ELR (cell line): ENCODE measurements at regions not wholly inside any gene's neighbourhood (a gene's known extent, or its start where the extent isn't known, plus 50 kb on each side); places are given as distances from the start of the nearest gene placed in this dataset.

Experiments used
- DNase-seq: peaks from one replicate; pipeline ENCODE4 v3.0.0-alpha.2; 2015; ENCODE audit warnings: low read depth

DNA sequence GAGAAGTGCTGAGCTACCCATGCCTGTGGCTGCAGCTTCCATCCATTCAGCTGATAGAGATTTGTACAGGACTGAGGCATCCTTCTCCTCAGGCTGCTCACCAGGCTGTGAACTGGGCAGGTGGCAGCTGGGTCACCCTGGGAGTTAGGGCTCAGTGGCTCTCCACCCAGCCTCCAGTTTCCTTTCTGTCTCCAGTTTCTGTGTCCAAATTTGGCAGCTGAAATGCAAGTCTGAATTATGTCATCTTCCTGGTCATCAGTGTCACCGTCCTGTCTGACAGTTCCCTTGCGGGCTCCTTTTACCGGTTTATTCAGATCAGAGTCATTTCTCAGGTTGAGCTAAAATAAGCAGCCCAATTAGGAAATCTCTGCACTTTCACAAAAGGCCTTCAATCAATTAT, 93.3 kb downstream of the EDN1 start:
- no peak for DNase-seq

DNA sequence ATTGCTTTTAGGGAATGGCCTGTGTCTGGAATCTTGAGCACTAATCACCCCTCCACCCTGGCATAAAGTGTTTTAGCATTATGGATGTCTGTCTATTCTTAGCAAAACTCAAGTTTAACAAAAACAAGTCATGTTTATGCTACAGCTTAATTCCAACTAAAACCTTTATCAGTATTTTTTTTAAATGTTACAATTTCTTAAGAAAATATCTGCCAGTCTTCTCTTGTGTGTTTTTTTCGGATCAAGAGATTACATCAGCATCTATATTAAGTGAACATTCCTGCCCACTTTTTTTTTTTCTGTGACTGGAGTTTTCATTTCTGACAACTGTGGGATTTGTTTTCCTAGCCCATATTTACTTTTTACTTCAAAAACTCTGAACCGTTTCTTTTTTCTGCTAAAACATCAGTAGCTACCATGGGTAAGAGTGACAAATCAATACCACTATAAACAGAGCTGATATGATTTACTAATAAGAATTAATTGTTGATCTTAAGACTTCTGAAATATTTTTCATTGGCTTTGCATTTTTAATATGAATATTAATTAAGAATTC, 94.3 kb downstream of the EDN1 start:
- DNase-seq: no peak

DNA sequence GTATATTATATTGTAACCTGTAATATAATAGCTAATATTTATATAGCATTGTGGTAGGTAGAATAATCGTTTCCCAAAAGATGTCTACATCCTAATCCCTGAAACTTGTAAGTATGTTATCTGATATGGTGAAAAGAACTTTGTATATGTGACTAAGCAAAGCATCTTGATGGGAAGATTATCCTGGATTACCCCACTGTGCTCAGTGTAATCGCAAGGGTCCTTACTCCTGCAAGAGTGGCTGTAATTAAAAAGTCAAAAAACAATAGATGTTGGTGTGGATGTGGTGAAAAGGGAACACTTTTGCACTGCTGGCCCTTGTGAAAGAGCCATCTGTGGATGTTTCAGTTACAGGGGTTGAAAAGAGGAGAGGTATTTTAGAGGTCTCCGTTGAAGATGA, 95.2 kb downstream of the EDN1 start:
- DNase-seq: no peak

DNA sequence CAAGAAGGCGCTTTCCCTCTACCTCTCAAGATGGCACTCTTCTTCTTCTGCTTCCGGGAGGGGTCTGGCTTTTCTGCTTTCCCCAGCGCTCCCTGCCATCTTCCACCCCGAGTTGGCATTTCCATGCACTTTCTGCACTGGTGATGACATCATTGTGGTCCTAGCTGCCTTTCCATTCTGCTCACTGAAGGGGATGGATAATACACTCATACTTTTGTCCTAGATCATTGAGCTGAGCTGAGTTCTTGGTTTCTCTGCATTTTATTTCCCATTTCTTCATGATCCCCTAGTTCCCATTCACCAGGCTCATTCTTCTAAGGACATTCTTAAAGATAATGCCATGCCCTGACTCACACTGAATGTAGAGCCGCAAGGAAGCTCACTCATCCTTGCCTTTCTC, 96.7 kb downstream of the EDN1 start:
- peak; percentile 7 for DNase-seq

DNA sequence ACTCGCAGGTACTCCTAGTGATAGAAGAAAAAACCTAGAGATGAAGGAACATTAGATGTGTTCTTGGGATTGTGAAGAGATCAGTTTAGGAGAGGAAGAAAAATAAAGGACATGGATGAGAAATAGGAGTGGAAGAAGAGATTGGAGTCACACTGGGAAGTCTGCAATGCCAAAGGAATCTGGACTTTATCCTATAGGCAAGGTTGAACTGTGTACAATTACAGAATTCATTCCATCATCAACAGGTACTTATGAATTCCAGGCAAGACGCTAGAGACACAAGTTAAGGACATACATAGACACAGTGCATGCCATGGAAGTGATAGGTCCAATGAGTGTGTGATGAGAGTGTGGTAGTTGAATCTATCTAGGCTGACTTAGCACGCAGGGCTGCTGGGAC, 101.3 kb downstream of the EDN1 start:
- DNase-seq: no peak

DNA sequence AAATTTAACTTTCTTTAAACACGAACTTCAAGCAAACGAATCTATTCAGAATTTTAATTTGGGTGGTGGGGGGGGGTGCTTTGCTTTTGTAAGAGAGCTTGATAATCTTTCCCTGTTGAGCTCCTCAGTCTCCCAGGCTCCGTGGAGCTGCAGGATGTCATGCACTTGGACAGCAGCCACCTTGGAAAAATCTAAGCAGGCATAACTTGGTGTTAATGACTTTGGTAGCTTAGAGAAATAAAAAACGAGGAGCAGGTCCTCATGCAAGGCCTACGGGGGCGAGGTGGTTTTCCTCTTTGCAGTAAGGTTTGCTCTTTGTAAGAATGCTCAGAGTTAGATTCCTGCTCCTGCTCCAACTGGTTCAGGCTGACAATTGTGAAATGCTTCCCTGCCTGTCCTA, 102.3 kb downstream of the EDN1 start:
- no peak for DNase-seq

DNA sequence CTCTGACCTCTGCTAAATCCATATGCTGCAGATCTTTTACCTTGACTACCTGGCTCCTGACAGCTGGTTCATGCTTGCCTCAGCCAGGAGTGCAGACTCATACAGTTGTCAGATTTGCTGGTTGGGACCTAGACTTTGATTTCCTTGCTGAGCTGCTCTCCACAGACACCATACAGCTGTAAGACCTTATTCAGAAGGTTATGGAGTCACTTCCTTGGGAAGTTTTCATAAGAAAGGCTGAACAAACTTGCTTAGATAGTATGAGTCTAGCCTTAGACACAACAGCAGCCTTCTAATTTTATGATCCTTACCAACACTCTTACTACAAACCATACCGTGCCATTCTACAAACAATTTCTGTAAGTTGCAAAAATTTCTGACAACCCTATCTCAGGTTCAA, 102.9 kb downstream of the EDN1 start:
- DNase-seq: no peak

DNA sequence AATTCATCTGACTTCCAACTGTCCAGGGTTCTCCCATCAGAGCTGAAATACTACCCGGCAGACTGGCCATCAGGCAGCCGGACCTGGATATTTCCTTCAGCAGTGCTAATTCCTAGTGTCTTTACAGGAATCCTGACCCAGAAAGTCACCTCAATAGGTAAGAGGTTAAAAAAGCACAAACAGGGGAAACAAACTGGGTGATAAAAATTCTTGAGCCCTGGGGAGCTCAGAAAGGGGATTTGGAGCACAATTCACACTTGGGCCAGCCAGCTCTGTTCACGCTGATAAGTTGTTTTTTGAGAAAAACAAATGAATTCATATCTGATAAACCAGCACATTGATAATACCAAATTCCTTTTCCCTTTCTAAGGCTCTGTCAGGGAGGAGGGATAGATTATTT, 104.0 kb downstream of the EDN1 start:
- DNase-seq: no peak

DNA sequence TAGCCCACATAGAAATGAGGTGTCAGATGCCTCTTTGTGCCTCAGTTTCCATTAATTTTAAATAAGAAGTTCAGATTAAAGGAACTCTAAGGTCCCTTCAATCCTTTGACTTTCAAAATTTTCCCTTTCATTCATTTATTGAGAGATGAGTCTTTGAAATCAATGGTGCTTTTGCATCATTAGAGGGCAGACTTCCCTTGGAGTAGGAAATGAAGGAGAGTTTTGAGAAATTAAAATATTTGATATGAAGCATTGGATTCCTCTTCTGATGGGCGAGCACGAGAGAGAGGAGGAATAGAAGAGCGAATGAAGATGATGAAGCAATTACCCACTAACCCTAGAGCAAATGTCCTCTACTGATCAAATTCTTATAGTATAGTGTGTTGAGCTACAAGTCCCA, 105.7 kb downstream of the EDN1 start:
- peak; percentile 37 for DNase-seq

DNA sequence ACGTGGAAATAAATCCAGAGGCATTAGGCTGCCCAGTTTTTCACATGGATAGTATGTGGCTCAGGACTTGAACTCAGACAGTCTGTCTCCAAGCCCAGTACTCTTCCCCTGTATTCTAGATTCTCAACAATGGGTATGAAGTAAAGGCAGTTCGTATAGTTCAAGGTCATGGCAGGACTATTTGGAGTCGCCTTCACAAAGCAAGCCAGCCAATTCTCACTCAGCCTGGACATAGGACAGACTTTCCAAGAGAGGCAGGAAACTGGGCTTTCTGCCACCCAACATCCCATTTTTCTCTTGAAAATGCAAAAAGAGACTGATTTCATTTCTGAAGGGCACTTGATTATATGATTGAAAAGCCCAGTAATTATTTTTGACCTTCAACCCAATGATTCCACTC, 111.0 kb downstream of the EDN1 start:
- DNase-seq: no peak

DNA sequence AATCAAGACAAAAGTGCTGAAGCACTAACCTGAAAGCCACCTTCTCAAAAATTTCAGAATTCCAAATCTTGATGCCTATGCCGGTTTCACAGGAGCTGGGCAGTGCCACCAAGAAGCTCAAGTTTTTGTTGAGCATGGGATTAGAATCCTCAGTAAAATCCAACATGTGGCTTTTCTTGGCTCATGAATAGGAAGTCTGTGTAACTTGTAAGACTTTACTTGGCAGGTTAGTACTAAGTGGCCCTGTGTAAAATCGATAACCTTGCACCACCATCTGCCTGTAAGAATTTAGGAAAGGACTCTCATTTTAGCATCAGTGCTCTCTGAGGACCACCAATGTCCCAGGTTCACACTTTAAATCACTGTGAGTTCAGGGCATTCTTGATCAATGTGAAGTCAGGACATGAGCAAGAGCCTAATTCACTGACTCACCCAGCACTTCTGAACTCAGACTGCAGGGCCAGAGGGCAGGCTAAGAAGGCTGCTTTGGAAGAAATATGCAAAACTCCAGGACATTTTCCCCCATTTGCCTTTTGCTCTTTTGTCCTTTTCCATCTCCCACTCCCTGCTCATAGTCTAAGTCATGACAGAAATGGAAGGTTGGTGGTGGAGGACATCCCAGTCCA, 113.2 kb downstream of the EDN1 start:
- DNase-seq: peak; percentile 91

DNA sequence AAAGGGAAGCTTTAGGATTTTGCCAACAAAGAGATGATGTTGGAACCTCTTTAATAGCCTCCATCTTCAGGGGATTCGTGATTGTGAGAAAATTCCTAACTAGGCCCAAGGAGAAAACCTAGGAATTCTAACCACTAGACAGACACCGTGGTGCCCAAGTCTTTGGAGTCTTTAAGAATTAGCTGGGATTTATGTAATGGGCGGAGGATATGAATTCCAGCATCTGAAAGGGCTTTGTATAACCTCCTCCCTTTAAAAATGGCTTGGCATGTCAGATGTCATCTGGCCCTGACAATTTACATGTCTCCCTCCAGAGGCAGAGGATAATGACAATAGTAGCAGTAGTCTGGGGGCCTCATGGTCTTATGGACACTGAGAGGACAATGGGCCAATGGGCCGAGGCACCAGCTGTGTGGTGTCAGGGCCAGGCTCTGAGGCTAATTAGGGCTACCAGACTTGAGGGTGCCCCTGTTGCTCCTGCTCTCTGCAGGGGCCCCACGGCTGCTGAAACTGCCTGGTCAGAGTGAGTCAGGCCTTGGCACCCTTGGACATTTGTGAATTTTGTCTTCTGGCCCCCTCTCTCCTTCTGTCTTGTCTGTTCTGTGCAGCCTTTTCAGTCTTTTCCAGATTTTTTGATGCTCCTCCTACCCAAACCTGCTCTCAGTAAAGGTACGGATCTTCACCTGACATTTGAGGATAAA, 113.9 kb downstream of the EDN1 start:
- peak; percentile 49 for DNase-seq

DNA sequence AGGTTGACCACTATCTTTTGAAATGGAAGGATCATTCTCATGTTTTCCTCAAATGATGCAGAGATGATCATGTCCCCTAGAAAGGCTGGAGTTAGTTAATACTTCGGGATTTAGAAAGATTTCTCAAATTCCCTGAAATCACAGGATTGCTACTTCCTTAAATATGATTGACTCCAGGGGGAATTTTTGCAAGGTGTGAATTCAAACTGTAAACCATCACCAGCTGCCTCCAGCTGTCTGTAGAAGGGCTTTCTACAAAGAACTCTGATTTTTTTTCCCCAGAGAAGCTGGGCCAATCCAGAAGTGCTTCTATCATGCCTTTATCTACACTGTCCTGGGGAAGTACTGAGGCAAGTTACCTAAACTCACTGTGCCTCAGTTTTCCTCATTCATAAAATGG, 114.5 kb downstream of the EDN1 start:
- no peak for DNase-seq

DNA sequence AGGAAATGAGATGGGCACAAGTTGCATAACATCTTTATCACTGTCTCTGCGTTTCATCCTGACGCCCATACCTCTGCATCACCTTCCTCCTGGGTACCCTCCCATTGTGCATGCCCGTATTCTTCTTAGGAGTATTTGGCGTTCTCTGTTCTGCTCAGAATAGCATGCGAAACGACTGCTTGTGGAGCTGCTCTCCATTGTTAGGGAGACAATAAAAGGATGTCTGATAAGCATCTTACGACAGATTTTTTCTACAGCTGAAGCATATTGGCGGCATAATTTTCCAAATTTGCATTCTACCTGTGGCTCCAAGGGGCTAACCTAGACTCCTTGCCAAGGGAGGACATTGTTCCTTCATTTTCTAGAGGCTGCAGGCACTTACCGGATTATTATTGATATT, 118.6 kb downstream of the EDN1 start:
- no peak for DNase-seq

DNA sequence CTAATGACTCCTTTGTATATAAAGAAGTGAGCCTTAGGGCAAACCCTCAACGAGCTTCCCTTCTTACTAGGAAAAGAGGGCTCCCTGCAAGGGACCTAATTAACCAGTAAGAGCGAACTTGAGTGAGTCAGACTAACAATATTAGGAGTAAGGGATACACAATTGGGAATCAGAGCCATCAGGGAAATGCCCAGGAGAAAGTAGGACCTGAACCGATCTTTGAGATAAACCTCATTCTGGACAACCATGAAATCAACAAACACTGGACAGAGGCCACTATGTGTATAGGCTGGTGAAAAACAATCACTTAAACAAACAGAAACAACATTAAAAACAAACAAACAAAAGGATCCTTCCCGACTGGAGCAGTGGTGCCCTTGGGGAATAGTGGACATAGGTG, 120.8 kb downstream of the EDN1 start:
- no peak for DNase-seq

DNA sequence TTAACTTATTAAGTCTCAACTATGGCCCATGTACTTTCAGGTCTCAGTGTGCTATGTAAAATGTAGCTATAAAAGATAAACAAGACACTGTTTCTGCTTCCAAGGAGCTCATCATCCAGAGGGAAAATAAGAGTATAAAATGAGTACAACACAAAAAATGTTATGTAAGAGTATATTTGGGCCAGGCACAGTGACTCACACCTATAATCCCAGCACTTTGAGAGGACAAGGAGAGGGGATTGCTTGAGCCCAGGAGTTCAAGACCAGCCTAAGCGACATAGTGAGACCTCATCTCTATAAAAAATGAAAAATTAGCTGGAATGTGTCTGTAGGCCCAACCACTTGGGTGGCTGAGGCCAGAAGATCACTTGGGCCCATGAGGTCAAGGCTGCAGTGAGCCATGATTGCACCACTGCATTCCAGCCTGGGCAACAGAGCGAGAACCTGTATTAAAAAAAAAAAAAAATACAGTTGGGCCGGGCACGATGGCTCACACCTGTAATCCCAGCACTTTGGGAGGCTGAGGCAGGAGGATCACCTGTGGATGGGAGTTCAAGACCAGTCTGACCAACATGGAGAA, 124.0 kb downstream of the EDN1 start:
- DNase-seq: peak; percentile 7

DNA sequence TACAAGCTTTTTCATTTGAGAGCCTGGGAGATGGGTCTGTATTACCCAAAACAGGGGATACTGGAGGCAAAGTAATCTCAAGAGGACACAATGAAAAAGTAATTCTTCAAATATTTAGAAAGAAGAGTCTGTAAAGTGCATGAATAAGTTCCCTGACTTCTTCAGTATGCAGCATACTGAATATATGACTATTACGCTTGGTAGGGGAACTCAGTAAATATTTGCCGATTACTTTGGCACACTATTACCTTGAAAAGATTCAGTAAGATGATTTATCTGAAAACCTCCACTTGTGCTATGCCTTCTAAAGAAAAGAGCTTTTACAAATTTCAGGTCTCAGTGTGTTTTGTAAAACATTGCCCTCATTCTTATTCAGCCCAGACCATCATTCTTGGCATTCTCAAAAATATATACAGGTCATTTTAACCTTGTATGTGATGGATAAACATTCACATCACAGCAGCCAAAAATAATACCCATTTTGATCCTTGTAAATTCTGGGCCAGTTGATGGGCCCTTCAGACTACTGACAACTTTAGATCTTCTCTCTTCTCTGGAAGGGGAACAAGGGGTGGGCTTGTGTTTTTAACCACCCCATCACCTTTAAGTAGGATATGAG, 125.9 kb downstream of the EDN1 start:
- DNase-seq: no peak

DNA sequence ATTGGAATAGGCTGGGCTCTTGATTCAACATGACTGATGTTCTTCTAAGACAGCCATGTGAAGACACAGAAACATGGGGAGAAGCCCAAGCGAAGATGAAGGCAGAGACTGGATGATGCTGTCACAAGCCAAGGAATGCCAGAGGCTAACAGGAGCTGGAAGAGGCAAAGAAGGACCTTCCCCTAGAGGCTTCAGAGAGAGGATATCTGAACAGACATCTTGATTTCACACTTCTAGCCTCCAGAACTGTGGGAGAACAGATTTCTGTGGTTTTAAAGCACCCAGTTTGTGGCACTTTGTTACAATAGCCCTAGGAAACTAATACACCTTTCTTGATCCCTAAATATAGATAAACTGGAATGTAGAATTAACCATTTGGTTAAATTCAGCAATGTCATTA, 127.0 kb downstream of the EDN1 start:
- DNase-seq: no peak

DNA sequence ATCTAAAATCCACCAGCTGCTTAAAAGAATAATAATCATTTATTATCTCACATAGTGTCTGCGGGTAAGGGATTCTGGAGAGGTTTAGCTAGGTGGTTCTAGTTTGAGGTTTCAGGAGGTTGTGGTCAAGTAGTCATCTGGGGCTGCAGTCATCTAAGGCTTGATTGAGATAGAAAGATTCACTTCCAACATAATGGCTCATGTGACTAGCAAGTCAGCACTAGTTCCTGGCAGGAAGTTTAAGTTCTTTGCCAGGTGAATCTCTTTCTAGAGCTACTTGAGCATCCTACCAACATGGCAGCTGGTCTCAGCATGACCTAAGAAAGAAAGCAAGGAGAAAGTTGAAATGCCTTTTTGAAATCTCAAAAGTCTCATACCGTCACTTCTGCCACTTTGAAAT, 128.8 kb downstream of the EDN1 start:
- DNase-seq: no peak

DNA sequence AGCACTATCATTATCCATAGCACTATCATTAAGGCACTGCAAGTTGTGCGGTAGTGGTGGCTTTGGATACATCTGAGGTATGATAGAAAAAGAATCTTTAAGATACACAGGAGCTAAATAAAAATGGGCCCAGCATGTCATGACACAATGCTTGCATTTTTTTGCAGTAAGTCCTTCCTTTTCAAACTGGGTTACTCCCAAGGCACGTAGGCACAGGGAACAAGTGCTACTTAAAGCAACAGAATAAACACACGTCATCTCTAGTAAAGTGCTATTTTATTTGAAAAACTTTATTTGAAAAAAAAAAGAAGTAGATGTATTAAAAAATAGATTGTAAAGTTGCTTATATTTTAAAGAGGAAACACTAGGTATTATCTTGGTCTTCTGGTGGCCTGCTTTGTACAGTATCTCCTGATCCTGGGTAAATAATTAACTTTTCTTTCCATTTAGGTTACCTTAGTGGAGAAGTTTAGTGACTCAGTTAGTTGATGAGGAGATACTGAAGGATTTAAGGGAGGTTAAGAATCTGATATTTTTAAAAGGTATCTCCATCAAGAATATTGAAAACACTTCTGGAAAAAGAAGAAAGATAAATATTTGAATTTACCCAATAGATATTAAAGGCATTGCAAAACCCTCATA, 129.6 kb downstream of the EDN1 start:
- no peak for DNase-seq

DNA sequence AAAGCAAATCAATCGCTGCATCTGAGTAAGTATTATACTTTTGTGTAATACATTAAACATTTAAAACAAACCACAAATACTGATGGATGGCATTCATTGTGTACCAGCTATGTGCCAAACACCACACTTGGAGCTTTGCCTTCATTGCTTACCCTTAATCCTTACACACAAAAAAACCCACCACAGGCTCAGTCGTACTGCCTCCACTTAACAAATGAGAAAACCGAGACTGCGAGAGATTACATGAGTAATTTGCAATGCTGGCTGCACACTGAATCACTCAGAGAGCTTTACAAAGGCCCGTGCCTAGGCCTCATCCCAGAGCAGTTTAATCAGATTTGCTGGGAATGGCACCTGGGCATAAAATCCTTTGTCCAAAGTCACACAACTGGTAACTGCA, 130.5 kb downstream of the EDN1 start:
- DNase-seq: peak; percentile 57

DNA sequence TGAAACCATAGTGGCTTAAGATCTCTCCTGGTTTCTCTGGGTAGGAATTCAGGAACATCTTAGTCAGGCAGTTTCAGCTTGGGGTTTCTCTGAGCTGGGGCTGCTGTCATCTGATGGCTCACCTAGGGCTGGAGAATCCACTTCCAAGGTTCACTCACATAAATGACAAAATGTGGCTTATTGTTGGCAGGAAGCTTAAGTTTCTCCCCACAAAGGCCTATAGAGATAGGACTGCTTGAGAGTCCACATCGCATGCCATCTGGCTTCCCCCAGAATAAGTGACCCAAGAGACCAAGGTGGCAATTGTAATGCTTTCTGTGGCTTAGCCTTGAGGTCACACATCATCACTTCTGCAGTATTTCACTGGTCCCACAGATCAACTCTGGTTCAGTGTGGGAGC, 131.4 kb downstream of the EDN1 start:
- no peak for DNase-seq

DNA sequence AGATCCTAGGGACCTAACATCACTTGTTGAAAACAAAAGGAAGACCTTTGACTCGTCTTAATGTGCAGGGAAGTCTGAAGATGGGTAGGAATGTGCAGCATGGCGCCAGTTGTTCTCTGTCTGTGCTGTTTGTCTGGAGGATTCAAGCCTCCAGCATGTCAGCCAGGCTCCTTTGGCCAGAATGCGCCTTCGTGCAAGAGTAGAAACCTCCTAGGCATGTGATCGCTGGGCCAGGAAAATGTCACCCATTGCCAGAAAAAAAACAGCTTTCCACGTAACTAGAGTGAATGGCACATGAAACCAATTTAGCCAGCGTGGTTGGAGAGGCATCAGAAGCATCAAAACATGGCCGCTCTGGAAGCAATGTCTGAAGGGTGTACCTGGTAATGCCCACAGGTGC, 132.7 kb downstream of the EDN1 start:
- DNase-seq: no peak
